ENCODE measurements at regions not wholly inside any gene's neighbourhood (a gene's known extent, or its start where the extent isn't known, plus 50 kb on each side); places are given as distances from the start of the nearest gene placed in this dataset.

DNA sequence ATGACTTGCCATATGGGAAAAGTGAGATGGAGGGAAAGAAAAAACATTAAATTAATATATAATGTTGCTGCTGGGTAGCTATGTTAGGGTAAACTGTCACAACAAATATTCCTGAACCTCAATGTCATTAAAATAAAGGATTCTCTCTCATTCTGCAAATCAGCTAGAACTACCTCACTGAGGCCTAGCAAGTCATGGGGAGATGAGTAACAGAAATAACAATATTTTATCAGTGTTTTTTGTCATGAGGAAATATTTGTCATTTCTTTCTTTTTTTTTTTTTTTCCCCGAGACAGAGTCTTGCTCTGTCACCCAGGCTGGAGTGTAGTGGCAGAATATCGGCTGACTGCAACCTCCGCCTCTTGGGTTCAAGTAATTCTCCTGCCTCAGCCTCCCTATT lies 1282.3 kb upstream of the NRXN1 start:
- Histone ChIP-seq H3K36me3 (ENCODE audit: insufficient read depth, low read length, poor library complexity, severe bottlenecking) (no peaks in the 10 kb centered on the region), H3K4me3 (ENCODE audit: low read depth, low read length, poor library complexity, severe bottlenecking) (no peak overlapping the region), H3K27ac (ENCODE audit: low read depth, low read length, poor library complexity, severe bottlenecking) (no peak overlapping the region), H3K4me1 (ENCODE audit: insufficient read depth, low read length, poor library complexity, severe bottlenecking) (no peaks in the 10 kb centered on the region), H3K9me3 (ENCODE audit: low read depth, low read length, poor library complexity, severe bottlenecking) (no peaks in the 10 kb centered on the region), H3K27me3 (replicated peaks; ENCODE audit: insufficient read depth, low read depth, low read length, poor library complexity) (peaks cover 3% of the 10 kb centered on the region)
- TF ChIP-seq, protein P1, sequence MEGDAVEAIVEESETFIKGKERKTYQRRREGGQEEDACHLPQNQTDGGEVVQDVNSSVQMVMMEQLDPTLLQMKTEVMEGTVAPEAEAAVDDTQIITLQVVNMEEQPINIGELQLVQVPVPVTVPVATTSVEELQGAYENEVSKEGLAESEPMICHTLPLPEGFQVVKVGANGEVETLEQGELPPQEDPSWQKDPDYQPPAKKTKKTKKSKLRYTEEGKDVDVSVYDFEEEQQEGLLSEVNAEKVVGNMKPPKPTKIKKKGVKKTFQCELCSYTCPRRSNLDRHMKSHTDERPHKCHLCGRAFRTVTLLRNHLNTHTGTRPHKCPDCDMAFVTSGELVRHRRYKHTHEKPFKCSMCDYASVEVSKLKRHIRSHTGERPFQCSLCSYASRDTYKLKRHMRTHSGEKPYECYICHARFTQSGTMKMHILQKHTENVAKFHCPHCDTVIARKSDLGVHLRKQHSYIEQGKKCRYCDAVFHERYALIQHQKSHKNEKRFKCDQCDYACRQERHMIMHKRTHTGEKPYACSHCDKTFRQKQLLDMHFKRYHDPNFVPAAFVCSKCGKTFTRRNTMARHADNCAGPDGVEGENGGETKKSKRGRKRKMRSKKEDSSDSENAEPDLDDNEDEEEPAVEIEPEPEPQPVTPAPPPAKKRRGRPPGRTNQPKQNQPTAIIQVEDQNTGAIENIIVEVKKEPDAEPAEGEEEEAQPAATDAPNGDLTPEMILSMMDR (conservative IDR thresholded peaks at IDR 0.05; ENCODE audit: low read depth, low read length), result no peak
- TF ChIP-seq EZH2 (IDR thresholded peaks at IDR 0.05; ENCODE audit: borderline replicate concordance, low read depth, low read length, poor library complexity, severe bottlenecking), result no peak
- no peak for DNase-seq (ENCODE audit: low spot score)
- POLR2A ChIA-PET (ENCODE audit: low non-redundant PET), result no interaction called here
- CTCF ChIA-PET, result no interaction called here
- no TSS peak for BruUV-seq (replicated peaks)
- intact Hi-C loops (cut with micrococcal nuclease; ENCODE audit: unreplicated experiment), result no loop called here

DNA sequence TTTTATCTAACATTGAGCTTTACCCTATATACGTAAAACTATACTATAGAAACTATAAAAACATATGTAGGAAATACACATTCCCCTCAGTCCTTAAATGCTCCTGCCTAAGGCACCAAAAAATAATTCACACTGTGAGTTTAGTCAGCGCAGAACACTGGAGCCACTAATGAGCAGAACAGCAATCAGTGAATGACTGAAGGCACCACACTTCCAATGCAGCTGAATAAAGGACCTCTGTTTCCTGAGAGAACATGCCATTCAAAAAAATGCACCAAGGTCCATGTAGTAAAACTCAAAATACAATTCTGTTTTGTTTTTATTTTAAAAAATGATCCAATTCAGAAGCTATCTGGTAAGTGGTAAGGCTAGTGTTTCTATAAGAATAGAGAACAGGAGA lies 1280.6 kb upstream of the NRXN1 start:
- BruUV-seq (replicated peaks), result no TSS peak
- H3K27ac ChIP-seq (ENCODE audit: low read depth, low read length, poor library complexity, severe bottlenecking), result no peak overlapping the region
- DNase-seq (ENCODE audit: low spot score), result no peak
- no peak for TF ChIP-seq EZH2 (IDR thresholded peaks at IDR 0.05; ENCODE audit: borderline replicate concordance, low read depth, low read length, poor library complexity, severe bottlenecking)
- TF ChIP-seq, protein P1 (conservative IDR thresholded peaks at IDR 0.05; ENCODE audit: low read depth, low read length), result no peak
- H3K36me3 ChIP-seq (ENCODE audit: insufficient read depth, low read length, poor library complexity, severe bottlenecking), result no peaks in the 10 kb centered on the region
- peaks cover 3% of the 10 kb centered on the region for H3K27me3 ChIP-seq (replicated peaks; ENCODE audit: insufficient read depth, low read depth, low read length, poor library complexity)
- ChIA-PET CTCF (no interaction called here), POLR2A (ENCODE audit: low non-redundant PET) (no interaction called here)
- intact Hi-C loops (cut with micrococcal nuclease; ENCODE audit: unreplicated experiment), result no loop called here
- H3K4me3 ChIP-seq (ENCODE audit: low read depth, low read length, poor library complexity, severe bottlenecking), result no peak overlapping the region
- H3K4me1 ChIP-seq (ENCODE audit: insufficient read depth, low read length, poor library complexity, severe bottlenecking), result no peaks in the 10 kb centered on the region
- H3K9me3 ChIP-seq (ENCODE audit: low read depth, low read length, poor library complexity, severe bottlenecking), result no peaks in the 10 kb centered on the region

DNA sequence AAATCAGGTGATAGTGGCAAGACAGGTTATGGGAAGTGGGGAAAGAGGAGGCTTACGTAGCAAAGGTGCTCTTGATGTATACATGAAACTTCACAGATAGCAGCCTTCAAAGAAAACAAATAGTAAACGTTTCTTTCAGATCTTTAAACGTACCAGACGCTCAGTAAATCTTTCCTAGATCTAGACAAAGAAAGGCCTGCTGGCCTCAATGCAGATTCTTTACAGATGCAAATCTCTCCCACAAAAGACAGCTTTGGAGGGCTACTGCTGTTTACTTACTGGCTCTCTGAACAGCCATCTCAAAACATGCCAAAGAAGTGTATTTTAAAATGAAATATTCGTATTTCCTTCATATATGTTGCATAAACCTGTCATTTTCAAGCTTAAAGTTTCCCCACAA lies 1279.9 kb upstream of the NRXN1 start:
- DNase-seq (ENCODE audit: low spot score), result no peak
- CTCF ChIA-PET, result no interaction called here

More for the DNA sequence above, 1279.9 kb upstream of the NRXN1 start:
- BruUV-seq (replicated peaks), result no TSS peak
- TF ChIP-seq, protein P1 (conservative IDR thresholded peaks at IDR 0.05; ENCODE audit: low read depth, low read length), result no peak
- TF ChIP-seq EZH2 (IDR thresholded peaks at IDR 0.05; ENCODE audit: borderline replicate concordance, low read depth, low read length, poor library complexity, severe bottlenecking), result no peak
- Histone ChIP-seq H3K27ac (ENCODE audit: low read depth, low read length, poor library complexity, severe bottlenecking) (no peak overlapping the region), H3K4me3 (ENCODE audit: low read depth, low read length, poor library complexity, severe bottlenecking) (no peak overlapping the region), H3K9me3 (ENCODE audit: low read depth, low read length, poor library complexity, severe bottlenecking) (no peaks in the 10 kb centered on the region), H3K27me3 (replicated peaks; ENCODE audit: insufficient read depth, low read depth, low read length, poor library complexity) (peaks cover 2% of the 10 kb centered on the region), H3K36me3 (ENCODE audit: insufficient read depth, low read length, poor library complexity, severe bottlenecking) (no peaks in the 10 kb centered on the region), H3K4me1 (ENCODE audit: insufficient read depth, low read length, poor library complexity, severe bottlenecking) (no peaks in the 10 kb centered on the region)
- intact Hi-C loops (cut with micrococcal nuclease; ENCODE audit: unreplicated experiment), result no loop called here
- POLR2A ChIA-PET (ENCODE audit: low non-redundant PET), result no interaction called here
